Kidney capillary endothelial cell (primary cell): ENCODE measurements at regions not wholly inside any gene's neighbourhood (a gene's known extent, or its start where the extent isn't known, plus 50 kb on each side); places are given as distances from the start of the nearest gene placed in this dataset.
"Not testable (repeated sequence)": the region's sequence is repeated elsewhere in the genome, so short reads cannot be mapped to it uniquely, and the experiment has no call there.

Source experiments
- DNase-seq: peaks from one replicate; pipeline ENCODE4 v3.0.0-alpha.2; 2018; ENCODE audit warnings: low spot score

DNA sequence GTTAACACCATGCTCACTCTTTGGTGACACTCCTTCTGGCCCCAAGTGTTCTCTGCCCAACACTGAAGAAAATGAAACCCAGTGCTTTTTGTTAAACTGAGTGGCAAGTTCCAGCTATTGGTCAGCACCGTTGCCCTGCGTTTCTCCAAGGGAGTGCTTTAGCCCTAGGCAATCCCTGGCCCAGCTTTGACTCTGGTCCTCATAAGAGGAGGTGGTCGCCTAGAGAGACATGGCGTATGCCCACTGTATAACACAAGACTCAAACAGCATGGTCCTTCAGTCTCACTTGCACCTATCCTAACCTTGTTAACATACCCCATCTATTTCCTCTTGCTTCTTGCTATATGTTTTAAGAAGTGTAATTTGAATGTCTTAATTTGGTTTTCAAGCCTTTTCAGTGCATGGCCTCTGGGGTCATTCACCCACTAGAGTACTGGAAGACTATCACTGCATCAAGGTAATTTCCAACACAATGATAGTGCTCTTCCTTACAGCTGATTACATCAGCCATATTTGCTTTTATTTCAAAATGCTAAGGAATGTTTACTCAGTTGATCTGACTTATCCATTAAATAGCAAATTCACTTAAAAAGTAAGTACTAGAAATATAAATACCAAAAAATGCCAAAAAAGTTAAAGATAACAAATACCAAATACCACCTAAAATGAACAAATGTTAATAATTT lies 190.5 kb upstream of the SOX21 start:
- no peak for DNase-seq

DNA sequence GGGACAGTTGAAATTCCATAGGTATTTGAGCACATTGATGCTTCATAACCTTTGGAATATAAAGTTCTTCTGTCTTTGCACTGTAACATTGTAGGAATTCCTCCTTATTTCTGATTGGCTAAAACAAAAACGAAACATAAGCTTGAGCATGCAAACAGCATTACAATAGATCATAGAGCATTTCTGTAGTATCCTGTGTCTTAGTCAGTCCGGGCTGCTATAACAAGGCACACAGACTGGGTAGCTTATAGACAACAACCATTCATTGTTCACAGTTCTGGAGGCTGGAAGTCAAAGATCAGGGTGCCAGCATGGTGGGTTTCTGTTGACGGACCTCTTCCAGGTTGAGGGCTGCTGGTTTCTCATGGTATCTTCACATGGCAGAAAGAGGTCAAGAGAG lies 188.7 kb upstream of the SOX21 start:
- DNase-seq, result no peak

DNA sequence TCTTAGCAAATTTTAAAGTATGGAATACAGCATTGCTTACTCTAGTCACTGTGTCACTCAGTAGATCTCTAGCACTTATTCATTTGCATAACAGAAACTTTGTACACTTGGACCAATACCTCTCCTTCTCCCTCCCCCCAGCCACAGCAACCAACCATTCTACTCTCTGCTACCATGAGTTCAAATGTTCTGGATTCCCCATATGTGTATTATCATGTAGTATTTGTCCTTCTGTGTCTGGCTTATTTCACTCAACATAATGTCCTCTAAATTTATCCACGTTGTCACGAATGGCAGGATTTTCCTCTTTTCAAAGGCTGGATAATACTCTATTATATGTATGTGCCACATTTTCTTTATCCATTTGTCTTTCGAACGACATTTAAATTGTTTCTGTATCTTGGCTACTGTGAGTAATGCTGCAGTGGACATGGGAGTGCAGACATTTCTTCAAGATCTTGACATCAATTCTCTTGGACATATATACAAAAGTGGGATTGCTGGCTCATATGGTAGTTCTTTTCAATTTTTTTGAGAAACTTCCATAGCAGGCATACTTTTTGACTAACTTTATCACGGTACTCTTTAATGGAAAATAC lies 184.5 kb upstream of the SOX21 start:
- DNase-seq, result no peak

DNA sequence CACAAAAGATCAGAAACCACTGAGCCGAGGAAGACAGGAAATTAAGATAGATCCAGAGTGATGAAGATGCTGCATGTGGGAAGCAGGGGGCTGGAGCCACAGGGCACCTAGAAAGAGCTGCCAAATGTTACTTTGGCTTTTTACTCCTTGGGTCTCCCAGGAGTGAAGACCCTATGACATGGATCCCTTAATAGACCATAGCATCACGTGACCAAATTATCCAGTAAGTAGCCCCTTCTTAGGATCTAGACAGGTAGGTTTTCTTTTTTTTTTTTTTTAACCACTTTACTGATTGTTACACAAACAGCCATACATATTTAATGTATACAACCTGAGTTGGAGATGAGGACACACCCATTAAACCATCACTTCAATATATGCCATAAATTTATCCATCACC lies 183.9 kb upstream of the SOX21 start:
- no peak for DNase-seq

DNA sequence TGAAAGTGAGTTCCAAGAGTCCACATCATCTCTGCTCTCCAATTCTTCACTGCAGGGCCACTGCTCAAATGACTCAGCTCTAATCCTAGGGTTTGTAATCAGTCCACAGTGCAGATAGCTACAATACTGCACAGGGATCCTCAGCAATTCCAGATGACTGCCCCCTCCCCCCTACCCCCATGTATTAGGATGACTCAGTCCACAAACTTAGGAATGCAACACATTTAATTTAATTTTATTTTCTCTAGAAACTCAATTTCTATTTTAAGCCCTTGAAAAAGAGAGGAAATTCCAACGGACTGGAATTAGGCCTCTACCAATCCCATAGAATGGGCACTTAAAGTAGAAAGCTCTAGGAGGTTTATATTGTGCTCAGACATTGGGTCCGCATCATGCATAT lies 173.8 kb upstream of the SOX21 start:
- no peak for DNase-seq

DNA sequence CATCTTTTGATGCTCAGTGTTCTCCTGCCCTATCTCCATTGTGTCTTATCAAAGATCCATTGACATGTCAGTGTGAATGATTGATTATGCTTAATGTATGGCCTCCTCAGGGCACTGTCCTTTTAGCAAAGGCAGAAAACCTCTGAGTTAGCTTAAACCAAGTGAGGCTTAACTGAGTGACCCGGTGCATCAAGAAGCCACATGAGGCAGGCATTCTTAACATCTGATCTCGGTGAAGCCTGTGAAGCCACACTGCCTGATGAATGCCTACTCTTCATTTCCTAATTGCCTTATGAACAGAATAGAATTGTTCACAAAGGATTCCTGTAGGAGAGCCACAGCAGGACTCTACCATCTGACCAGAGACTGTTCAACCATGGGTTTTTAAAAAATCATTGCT lies 168.1 kb upstream of the SOX21 start:
- DNase-seq, result no peak

DNA sequence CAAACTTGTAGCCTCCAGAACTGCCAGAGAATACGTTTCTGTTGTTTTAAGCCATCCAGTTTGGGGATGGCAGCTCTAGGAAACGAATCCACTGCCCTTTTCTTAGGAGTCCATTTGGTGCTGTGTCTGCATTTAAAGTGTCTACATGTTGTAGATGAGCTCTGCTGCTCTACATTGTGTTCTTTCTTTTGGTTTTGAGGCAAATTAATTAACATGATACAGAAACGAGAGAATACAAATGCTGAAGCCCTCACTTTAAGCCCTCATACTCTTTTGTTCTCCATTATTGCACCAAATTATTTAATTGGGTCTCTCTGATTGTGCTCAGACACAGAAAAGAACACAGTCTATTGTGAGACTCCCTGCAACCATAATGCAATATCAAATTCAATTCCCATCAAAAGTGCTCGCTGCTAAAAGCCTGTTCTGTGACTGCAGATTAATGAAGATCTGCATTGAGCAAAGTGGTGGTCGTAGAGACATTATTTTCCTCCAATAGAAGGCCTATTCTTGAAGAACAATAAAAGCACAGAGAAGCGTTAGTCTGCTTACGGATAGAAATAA lies 166.3 kb upstream of the SOX21 start:
- no peak for DNase-seq

- DNase-seq, result no peak
These were observed 152.1 kb upstream of the SOX21 start for GRCh38 chr13:94864474-94864873.

GRCh38 chr13:94860981-94861407 lies 148.6 kb upstream of the SOX21 start:
- peak; percentile 37 for DNase-seq

- peak; percentile 20 for DNase-seq
These were observed 147.5 kb upstream of the SOX21 start for GRCh38 chr13:94859811-94860210.

- DNase-seq, result peak; percentile 40
These were observed 146.9 kb upstream of the SOX21 start for GRCh38 chr13:94859278-94859691.

- no peak for DNase-seq
These were observed 146.5 kb upstream of the SOX21 start for GRCh38 chr13:94858856-94859255.

GRCh38 chr13:94854688-94855087 lies 142.3 kb upstream of the SOX21 start:
- no peak for DNase-seq

DNA sequence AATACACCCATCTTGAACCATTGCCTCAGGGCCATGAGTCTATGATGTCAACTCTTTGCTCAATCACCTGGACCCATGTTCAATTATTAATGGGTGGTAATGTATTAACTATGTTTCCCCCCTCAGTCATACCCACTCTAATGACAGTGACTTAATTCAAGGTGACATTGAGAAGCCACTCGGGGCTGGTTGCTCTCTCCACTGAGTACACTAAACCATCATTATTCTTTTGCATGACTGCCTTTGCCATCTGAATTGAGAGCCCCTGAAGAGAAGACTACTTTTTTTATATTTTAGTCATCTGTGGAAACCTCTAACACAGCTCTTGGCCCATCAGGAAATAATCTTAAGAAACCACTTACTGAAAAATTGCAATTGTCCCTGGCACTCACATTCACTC lies 139.2 kb upstream of the SOX21 start:
- no peak for DNase-seq

DNA sequence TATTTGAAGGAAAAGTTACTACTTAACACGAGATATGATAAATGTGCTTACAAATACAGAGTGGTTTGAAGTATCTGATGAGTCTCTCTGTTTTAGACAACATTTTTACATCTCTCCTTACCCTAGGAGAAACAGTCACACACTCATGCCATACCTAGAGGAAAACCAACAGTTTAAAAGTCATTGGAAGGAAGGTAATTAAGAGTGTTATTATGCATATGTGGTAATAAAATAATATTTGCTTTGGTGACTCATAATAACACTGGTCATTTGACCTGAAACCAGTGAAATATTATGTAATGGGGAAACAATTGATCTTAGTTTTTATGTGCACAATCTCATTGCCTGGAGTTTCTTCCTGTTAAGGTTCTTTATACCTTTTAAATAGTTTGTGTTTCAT lies 136.9 kb upstream of the SOX21 start:
- DNase-seq, result no peak

DNA sequence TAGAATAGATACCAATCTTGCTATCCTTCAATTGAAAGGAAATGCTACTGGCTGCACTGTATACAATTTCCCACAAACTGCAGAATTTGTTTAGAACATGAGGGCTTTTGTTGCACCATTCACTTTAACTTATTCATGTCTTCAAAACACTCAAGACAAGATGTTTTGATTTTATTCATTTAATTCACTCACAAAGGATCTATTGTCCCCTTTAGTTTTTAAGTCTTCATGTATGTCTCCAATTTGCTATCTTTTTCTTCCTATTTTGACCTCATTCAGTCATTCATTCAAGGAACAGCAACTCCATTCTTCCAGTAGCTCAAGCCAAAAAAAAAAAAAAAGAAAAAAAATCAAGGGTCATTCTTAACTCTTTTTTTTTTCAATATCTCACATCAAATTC lies 130.6 kb upstream of the SOX21 start:
- no peak for DNase-seq

GRCh38 chr13:94837056-94837455 lies 124.7 kb upstream of the SOX21 start:
- not testable (repeated sequence) for DNase-seq

GRCh38 chr13:94829837-94830365 lies 117.6 kb upstream of the SOX21 start:
- no peak for DNase-seq

DNA sequence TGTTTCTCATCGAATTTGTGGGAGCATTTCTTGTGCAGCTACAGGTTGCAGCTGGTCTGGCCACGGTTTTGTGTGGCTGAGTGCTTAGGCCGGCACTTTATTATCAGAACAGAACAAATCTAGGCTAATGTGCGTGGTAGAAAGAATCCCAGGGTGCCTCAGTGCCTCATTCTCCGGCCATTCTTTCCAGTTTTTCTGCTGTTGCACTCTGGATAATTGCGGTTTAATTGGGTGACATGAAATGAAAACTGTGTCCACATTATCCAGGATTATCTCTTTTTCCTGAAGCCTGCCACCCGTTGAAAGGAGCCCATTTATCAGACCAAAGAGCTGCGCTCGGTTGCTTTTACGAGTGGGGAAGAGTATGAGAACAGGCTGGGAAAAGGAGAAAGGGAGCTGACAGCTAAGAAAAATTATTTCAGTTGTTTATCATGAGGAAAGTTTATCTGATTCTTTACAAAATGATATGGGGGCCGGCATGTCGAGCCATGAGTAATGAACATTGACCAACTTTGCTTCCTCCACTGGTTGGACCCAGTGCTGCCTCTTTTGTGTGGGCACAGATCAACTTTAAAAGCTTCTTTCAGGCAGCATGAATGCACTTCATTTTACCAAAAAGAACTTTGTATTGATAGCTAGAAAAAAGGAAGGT lies 117.0 kb upstream of the SOX21 start:
- no peak for DNase-seq

DNA sequence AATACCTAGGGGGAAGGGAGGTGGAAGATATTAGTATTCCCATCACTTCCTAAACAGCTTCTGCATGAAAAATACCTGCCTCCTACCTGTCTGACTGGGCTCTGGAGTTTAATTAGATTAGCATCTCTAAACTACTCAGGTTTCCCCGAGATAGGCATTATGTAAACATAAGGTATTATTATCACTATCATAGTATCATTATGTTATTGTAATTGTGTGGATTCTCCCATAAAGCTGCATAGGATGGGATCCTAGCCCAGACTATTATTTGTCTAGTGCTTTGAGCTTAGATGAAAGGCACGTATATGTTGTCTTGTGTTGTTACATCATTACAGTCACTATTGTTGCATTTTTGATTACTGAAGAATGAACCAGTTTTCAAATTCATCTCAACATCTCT lies 115.2 kb upstream of the SOX21 start:
- no peak for DNase-seq

- no peak for DNase-seq
These were observed 113.2 kb upstream of the SOX21 start for GRCh38 chr13:94825507-94825906.

- no peak for DNase-seq
These were observed 112.3 kb upstream of the SOX21 start for GRCh38 chr13:94824601-94825000.

- DNase-seq, result no peak
These were observed 110.0 kb upstream of the SOX21 start for GRCh38 chr13:94822356-94822755.
